ENCODE measurements at regions not wholly inside any gene's neighbourhood (a gene's known extent, or its start where the extent isn't known, plus 50 kb on each side); places are given as distances from the start of the nearest gene placed in this dataset.

DNA sequence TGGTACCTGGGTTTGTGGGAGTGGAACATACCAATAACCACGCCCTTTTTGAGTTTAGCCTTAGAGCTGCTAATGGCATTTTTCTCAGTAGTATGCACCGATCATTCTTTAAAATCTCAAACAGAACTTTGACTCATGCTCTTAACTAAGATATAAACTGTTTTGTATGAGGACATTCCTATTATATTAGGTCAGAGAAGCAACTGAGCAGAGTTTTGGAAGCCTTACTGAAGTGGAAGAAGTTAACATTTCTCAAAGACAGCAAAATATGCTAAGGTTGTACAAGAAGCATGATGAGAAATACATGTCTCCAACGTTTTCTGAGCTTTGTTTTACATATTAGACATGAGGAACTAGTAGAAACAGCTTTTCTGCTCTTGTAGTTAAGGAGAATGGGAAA is 819.2 kb downstream of the FSCB start:
- no TSS peak for BruUV-seq (replicated peaks)
- Histone ChIP-seq H3K4me3 (ENCODE audit: low read depth, low read length, poor library complexity, severe bottlenecking) (no peak overlapping the region), H3K4me1 (ENCODE audit: insufficient read depth, low read length, poor library complexity, severe bottlenecking) (no peaks in the 10 kb centered on the region), H3K27me3 (replicated peaks; ENCODE audit: insufficient read depth, low read depth, low read length, poor library complexity) (no peaks in the 10 kb centered on the region), H3K9me3 (ENCODE audit: low read depth, low read length, poor library complexity, severe bottlenecking) (no peaks in the 10 kb centered on the region), H3K36me3 (ENCODE audit: insufficient read depth, low read length, poor library complexity, severe bottlenecking) (no peaks in the 10 kb centered on the region), H3K27ac (ENCODE audit: low read depth, low read length, poor library complexity, severe bottlenecking) (no peak overlapping the region)
- ChIA-PET POLR2A (ENCODE audit: low non-redundant PET) (no interaction called here), CTCF (no interaction called here)
- DNase-seq (ENCODE audit: low spot score), result peak; percentile 14
- intact Hi-C loops (cut with micrococcal nuclease; ENCODE audit: unreplicated experiment), result no loop called here
- no peak for TF ChIP-seq EZH2 (IDR thresholded peaks at IDR 0.05; ENCODE audit: borderline replicate concordance, low read depth, low read length, poor library complexity, severe bottlenecking)
- TF ChIP-seq, protein P1, sequence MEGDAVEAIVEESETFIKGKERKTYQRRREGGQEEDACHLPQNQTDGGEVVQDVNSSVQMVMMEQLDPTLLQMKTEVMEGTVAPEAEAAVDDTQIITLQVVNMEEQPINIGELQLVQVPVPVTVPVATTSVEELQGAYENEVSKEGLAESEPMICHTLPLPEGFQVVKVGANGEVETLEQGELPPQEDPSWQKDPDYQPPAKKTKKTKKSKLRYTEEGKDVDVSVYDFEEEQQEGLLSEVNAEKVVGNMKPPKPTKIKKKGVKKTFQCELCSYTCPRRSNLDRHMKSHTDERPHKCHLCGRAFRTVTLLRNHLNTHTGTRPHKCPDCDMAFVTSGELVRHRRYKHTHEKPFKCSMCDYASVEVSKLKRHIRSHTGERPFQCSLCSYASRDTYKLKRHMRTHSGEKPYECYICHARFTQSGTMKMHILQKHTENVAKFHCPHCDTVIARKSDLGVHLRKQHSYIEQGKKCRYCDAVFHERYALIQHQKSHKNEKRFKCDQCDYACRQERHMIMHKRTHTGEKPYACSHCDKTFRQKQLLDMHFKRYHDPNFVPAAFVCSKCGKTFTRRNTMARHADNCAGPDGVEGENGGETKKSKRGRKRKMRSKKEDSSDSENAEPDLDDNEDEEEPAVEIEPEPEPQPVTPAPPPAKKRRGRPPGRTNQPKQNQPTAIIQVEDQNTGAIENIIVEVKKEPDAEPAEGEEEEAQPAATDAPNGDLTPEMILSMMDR (conservative IDR thresholded peaks at IDR 0.05; ENCODE audit: low read depth, low read length), result no peak

DNA sequence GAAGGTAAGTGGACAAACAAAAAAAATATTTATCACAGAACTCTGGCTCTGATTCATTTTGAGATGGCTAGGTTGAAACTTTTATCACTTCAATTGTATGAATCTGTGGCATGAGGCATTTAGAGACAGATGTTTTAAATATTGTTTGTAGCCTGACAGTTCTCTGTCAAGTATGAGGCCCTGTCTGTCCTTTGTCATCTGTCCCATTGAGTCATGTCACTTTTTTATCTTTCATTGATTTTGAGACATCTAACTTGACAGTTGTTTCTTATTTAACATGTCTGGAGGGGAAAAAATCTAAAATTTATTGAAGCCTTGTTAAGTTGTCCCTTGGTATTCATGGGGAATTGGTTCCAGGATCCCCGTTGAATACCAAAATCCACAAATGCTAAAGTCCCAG is 829.5 kb downstream of the FSCB start:
- ChIA-PET CTCF (no interaction called here), POLR2A (ENCODE audit: low non-redundant PET) (interaction anchor here (0.8 kb wide), 1 partner anchor 964 kb away, joined by 3 read pairs; no protein-coding TSS in a partner anchor)
- BruUV-seq (replicated peaks), result no TSS peak
- Histone ChIP-seq H3K4me3 (ENCODE audit: low read depth, low read length, poor library complexity, severe bottlenecking) (no peak overlapping the region), H3K9me3 (ENCODE audit: low read depth, low read length, poor library complexity, severe bottlenecking) (peaks cover 5% of the 10 kb centered on the region), H3K27ac (ENCODE audit: low read depth, low read length, poor library complexity, severe bottlenecking) (no peak overlapping the region), H3K36me3 (ENCODE audit: insufficient read depth, low read length, poor library complexity, severe bottlenecking) (no peaks in the 10 kb centered on the region), H3K27me3 (replicated peaks; ENCODE audit: insufficient read depth, low read depth, low read length, poor library complexity) (no peaks in the 10 kb centered on the region), H3K4me1 (ENCODE audit: insufficient read depth, low read length, poor library complexity, severe bottlenecking) (no peaks in the 10 kb centered on the region)
- intact Hi-C loops (cut with micrococcal nuclease; ENCODE audit: unreplicated experiment), result no loop called here
- no peak for DNase-seq (ENCODE audit: low spot score)
- TF ChIP-seq, protein P1 (conservative IDR thresholded peaks at IDR 0.05; ENCODE audit: low read depth, low read length), result no peak
- no peak for TF ChIP-seq EZH2 (IDR thresholded peaks at IDR 0.05; ENCODE audit: borderline replicate concordance, low read depth, low read length, poor library complexity, severe bottlenecking)

DNA sequence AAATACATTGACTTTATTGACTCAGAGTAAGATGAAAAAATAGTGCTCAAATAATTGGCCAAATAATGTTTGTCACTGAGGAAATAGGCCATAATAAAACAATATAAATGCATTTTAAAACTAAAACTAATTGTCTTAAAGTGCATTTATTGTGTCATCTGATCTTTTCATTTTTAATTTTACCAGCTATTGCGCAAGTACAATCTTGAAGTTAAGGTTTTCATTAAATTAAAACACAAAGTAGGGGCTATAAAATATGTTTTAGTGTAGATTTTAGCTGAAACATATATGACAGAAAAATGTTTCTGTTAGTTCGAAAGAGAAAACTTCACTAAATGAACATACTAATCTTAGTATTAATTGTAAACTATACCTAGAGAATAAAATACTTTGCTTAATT is 832.8 kb downstream of the FSCB start:
- Histone ChIP-seq H3K9me3 (ENCODE audit: low read depth, low read length, poor library complexity, severe bottlenecking) (peaks cover 5% of the 10 kb centered on the region), H3K27ac (ENCODE audit: low read depth, low read length, poor library complexity, severe bottlenecking) (no peak overlapping the region), H3K27me3 (replicated peaks; ENCODE audit: insufficient read depth, low read depth, low read length, poor library complexity) (no peaks in the 10 kb centered on the region), H3K4me1 (ENCODE audit: insufficient read depth, low read length, poor library complexity, severe bottlenecking) (no peaks in the 10 kb centered on the region), H3K36me3 (ENCODE audit: insufficient read depth, low read length, poor library complexity, severe bottlenecking) (no peaks in the 10 kb centered on the region), H3K4me3 (ENCODE audit: low read depth, low read length, poor library complexity, severe bottlenecking) (no peak overlapping the region)
- CTCF ChIA-PET, result no interaction called here
- intact Hi-C loops (cut with micrococcal nuclease; ENCODE audit: unreplicated experiment), result no loop called here
- no peak for TF ChIP-seq EZH2 (IDR thresholded peaks at IDR 0.05; ENCODE audit: borderline replicate concordance, low read depth, low read length, poor library complexity, severe bottlenecking)
- TF ChIP-seq, protein P1 (conservative IDR thresholded peaks at IDR 0.05; ENCODE audit: low read depth, low read length), result no peak
- DNase-seq (ENCODE audit: low spot score), result no peak
- POLR2A ChIA-PET (ENCODE audit: low non-redundant PET), result no interaction called here
- no TSS peak for BruUV-seq (replicated peaks)
